A549 (cell line): ENCODE measurements at regions not wholly inside any gene's neighbourhood (a gene's known extent, or its start where the extent isn't known, plus 50 kb on each side); places are given as distances from the start of the nearest gene placed in this dataset.

Source experiments
- ATAC-seq, 2 experiments: fragments of 200-7000 bp in 1 of 2; fragments of >200 bp in 1 of 2; cut with Nextera tagmentation in 1 of 2; cut with Tn5 transposase in 1 of 2; 3 replicates each; pipeline versions ENCODE4 v1.8.0 to v1.9.1; 2018 to 2020; ENCODE audit warnings: mild to moderate bottlenecking in 1 of 2, moderate library complexity in 1 of 2
- CTCF ChIA-PET: fragments of 300-600 bp; sonication (Branson Sonifier 250); formaldehyde crosslinking; extraction: SDS; loops from one replicate; lab custom pipeline; 2021; ENCODE audit warnings: antibody characterized with exemption, inconsistent platforms; lab: Yijun Ruan, JAX
- POLR2A ChIA-PET: fragments of 350-600 bp; formaldehyde crosslinking; extraction: SDS; loops from one replicate; lab custom pipeline; 2021; ENCODE audit warnings: antibody characterized with exemption, inconsistent platforms; lab: Yijun Ruan, JAX
- DNase-seq, 2 experiments: peaks; one replicate each; pipeline versions ENCODE4 v3.0.0 to v3.0.0-alpha.2; 2011 to 2016; ENCODE audit warnings: low read depth in 1 of 2, low spot score in 1 of 2
- FAIRE-seq: peaks from 2 replicates; lab custom pipeline; 2011; peaks lifted over from hg19 to GRCh38; lab: Jason Lieb, UNC
- H3K27ac ChIP-seq, 2 experiments: fragments of >200 bp; sonication (Bioruptor Twin); formaldehyde crosslinking; 3 replicates each; pipeline ENCODE4 v1.5.1; 2016 to 2017
- H3K4me1 ChIP-seq: fragments of >200 bp; sonication (Bioruptor Twin); formaldehyde crosslinking; 3 replicates; pipeline ENCODE4 v1.6.1; 2016
- H3K4me2 ChIP-seq: fragments of >200 bp; sonication (Bioruptor Twin); formaldehyde crosslinking; 3 replicates; pipeline ENCODE4 v1.6.1; 2016
- H3K4me3 ChIP-seq: fragments of >200 bp; sonication (Bioruptor Twin); formaldehyde crosslinking; 3 replicates; pipeline ENCODE4 v1.5.1; 2016
- H3K9me3 ChIP-seq: fragments of >200 bp; sonication (Bioruptor Twin); formaldehyde crosslinking; 3 replicates; pipeline ENCODE4 v1.6.1; 2016
- BCL3 ChIP-seq: fragments of >200 bp; sonication (Bioruptor Twin); formaldehyde crosslinking; IDR thresholded peaks from 3 replicates; pipeline ENCODE4 v1.6.1; 2016
- CEBPB ChIP-seq, 2 experiments: fragments of >200 bp in 1 of 2; sonication (Bioruptor Twin) in 1 of 2; formaldehyde crosslinking in 1 of 2; IDR thresholded peaks; 2 replicates each; pipeline ENCODE4 v1.6.1; 2012 to 2016
- EP300 ChIP-seq, 2 experiments: fragments of >200 bp; sonication (Bioruptor Twin); formaldehyde crosslinking; IDR thresholded peaks; 2 replicates in 1 of 2; 3 replicates in 1 of 2; pipeline ENCODE4 v1.6.1; 2016 to 2017
- ESRRA ChIP-seq: fragments of 150-350 bp; IDR thresholded peaks from 2 replicates; pipeline ENCODE4 v1.6.1; 2014; ENCODE audit warnings: mild to moderate bottlenecking, low read length, borderline replicate concordance
- FOSL2 ChIP-seq, 2 experiments: fragments of 450-650 bp in 1 of 2; fragments of >200 bp in 1 of 2; sonication (Bioruptor Twin) in 1 of 2; formaldehyde crosslinking; IDR thresholded peaks; 2 replicates each; pipeline versions ENCODE4 v1.5.0 to v1.6.1; 2016 to 2020; ENCODE audit warnings: mild to moderate bottlenecking in 1 of 2, moderate library complexity in 1 of 2
- FOXS1 ChIP-seq: fragments of 250-450 bp; sonication (Bioruptor Pico); IDR thresholded peaks from 2 replicates; pipeline ENCODE4 v1.5.0; 2020; ENCODE audit warnings: mild to moderate bottlenecking, moderate library complexity
- HOXA7 ChIP-seq: fragments of 250-450 bp; sonication (Bioruptor Pico); IDR thresholded peaks from 2 replicates; pipeline ENCODE4 v1.5.0; 2020; ENCODE audit warnings: mild to moderate bottlenecking, moderate library complexity
- JUNB ChIP-seq: fragments of >200 bp; sonication (Bioruptor Twin); formaldehyde crosslinking; IDR thresholded peaks from 2 replicates; pipeline ENCODE4 v1.6.1; 2016
- KDM5A ChIP-seq: fragments of 200-600 bp; sonication (generic); IDR thresholded peaks from 2 replicates; pipeline ENCODE4 v1.6.1; 2016; ENCODE audit warnings: antibody characterized with exemption, mild to moderate bottlenecking
- MAX ChIP-seq: IDR thresholded peaks from 2 replicates; pipeline ENCODE4 v1.6.1; 2012
- NFE2L2 ChIP-seq: fragments of 150-350 bp; conservative IDR thresholded peaks from 2 replicates; pipeline ENCODE4 v1.6.1; 2014; ENCODE audit warnings: low read length
- NPAS2 ChIP-seq: fragments of 250-450 bp; sonication (Bioruptor Pico); IDR thresholded peaks from 2 replicates; pipeline ENCODE4 v1.8.0; 2022; ENCODE audit warnings: mild to moderate bottlenecking, moderate library complexity, borderline replicate concordance
- NR3C1 ChIP-seq: fragments of >200 bp; sonication (Bioruptor Twin); formaldehyde crosslinking; IDR thresholded peaks from 3 replicates; pipeline ENCODE4 v1.6.1; 2017
- PBX3 ChIP-seq: IDR thresholded peaks from 2 replicates; pipeline ENCODE4 v1.6.1; 2012
- POLR2A ChIP-seq: IDR thresholded peaks from 2 replicates; pipeline ENCODE4 v1.6.1; 2012; ENCODE audit warnings: mild to moderate bottlenecking, low read length
- REST ChIP-seq: fragments of 200-600 bp; sonication (generic); IDR thresholded peaks from 2 replicates; pipeline ENCODE4 v1.6.1; 2016; ENCODE audit warnings: antibody characterized with exemption, mild to moderate bottlenecking, moderate library complexity
- RNF2 ChIP-seq: fragments of 200-600 bp; sonication (generic); IDR thresholded peaks from 2 replicates; pipeline ENCODE4 v1.6.1; 2016; ENCODE audit warnings: low read depth, mild to moderate bottlenecking, antibody characterized with exemption, moderate library complexity, borderline replicate concordance
- SREBF2 ChIP-seq: fragments of 450-650 bp; IDR thresholded peaks from 2 replicates; pipeline ENCODE4 v1.6.1; 2014; ENCODE audit warnings: mild to moderate bottlenecking, moderate library complexity
- TP53 ChIP-seq: fragments of 250-450 bp; sonication (Bioruptor Pico); IDR thresholded peaks from 2 replicates; pipeline ENCODE4 v1.5.0; 2021; ENCODE audit warnings: mild to moderate bottlenecking, moderate library complexity
- USF2 ChIP-seq: fragments of 450-650 bp; IDR thresholded peaks from 2 replicates; pipeline ENCODE4 v1.6.1; 2014; ENCODE audit warnings: antibody characterized with exemption
- ZC3H11A ChIP-seq: fragments of 450-650 bp; IDR thresholded peaks from 2 replicates; pipeline ENCODE4 v1.6.1; 2014; ENCODE audit warnings: antibody characterized with exemption, mild to moderate bottlenecking
- ZFP36 ChIP-seq: fragments of 450-650 bp; IDR thresholded peaks from 2 replicates; pipeline ENCODE4 v1.6.1; 2014; ENCODE audit warnings: borderline replicate concordance; ENCODE audit not compliant: partially characterized antibody
- ZNF302 ChIP-seq: fragments of 250-450 bp; sonication (Bioruptor Pico); IDR thresholded peaks from 2 replicates; pipeline ENCODE4 v1.9.0; 2021; ENCODE audit warnings: inconsistent platforms, mild to moderate bottlenecking, moderate library complexity
- ZSCAN20 ChIP-seq: fragments of 250-450 bp; sonication (Bioruptor Pico); IDR thresholded peaks from 2 replicates; pipeline ENCODE4 v1.8.0; 2022; ENCODE audit warnings: mild to moderate bottlenecking, moderate library complexity
- WGBS: methylation state at CpG from one replicate; pipeline ENCODE4 v1.1.6; 2017; ENCODE audit errors: missing lambda C conversion rate; 5-methylcytosine and 5-hydroxymethylcytosine counted together

- FAIRE-seq (no peak), DNase-seq (no peak), ATAC-seq (no peak)
- H3K4me1 ChIP-seq, result no peaks in the 10 kb centered on the region
- no peak overlapping the region for H3K4me3 ChIP-seq
- H3K9me3 ChIP-seq, result 0 out of 3 replicates have a peak, but pooled peaks cover 3% of the 10 kb centered on the region
- POLR2A ChIA-PET, result no interaction called here
- no peak for TF ChIP-seq FOXS1 (CRISPR knock-in tag)
- no peak for TF ChIP-seq FOSL2 (IDR thresholded peaks at IDR 0.05)
- TF ChIP-seq FOSL2 (CRISPR knock-in tag; IDR thresholded peaks at IDR 0.05), result no peak
- no peak for TF ChIP-seq NFE2L2
- no peak for TF ChIP-seq ZC3H11A
- TF ChIP-seq ZSCAN20 (CRISPR knock-in tag), result no peak
- TF ChIP-seq SREBF2, result no peak
- no peak for TF ChIP-seq POLR2A
- no peak for TF ChIP-seq NPAS2 (CRISPR knock-in tag)
- TF ChIP-seq JUNB, result no peak
- no peak for TF ChIP-seq TP53 (CRISPR knock-in tag)
- TF ChIP-seq NR3C1, result no peak
- no peak for TF ChIP-seq PBX3
- TF ChIP-seq HOXA7 (CRISPR knock-in tag), result no peak
- no peak for TF ChIP-seq KDM5A
- no peak for TF ChIP-seq EP300 (IDR thresholded peaks at IDR 0.05)
- TF ChIP-seq ESRRA, result no peak
- WGBS, result 37% methylated on average over 8 of the region's 8 CpGs
- no peak overlapping the region for H3K4me2 ChIP-seq
- H3K27ac ChIP-seq, result no peak overlapping the region
- CTCF ChIA-PET, result interaction anchor here (0.6 kb wide), 1 partner anchor 1634 kb away, joined by 3 read pairs; no protein-coding TSS in a partner anchor
Measured at GRCh38 chr7:4331711-4332110, 350.4 kb upstream of the FOXK1 start.

GRCh38 chr7:4338556-4338955, 343.5 kb upstream of the FOXK1 start:
- 25% methylated on average over 7 of the region's 7 CpGs for WGBS
- no peak for DNase-seq
- no peak for ATAC-seq
- FAIRE-seq, result no peak
- Histone ChIP-seq H3K4me3 (no peak overlapping the region), H3K27ac (no peak overlapping the region), H3K4me2 (no peak overlapping the region), H3K4me1 (no peaks in the 10 kb centered on the region), H3K9me3 (peaks cover 4% of the 10 kb centered on the region; the same call in 1 of the 3 replicates)
- POLR2A ChIA-PET, result no interaction called here
- CTCF ChIA-PET, result no interaction called here
- TF ChIP-seq REST (no peak), CEBPB (IDR thresholded peaks at IDR 0.05) (no peak), ZFP36 (no peak), RNF2 (no peak), ZNF302 (CRISPR knock-in tag) (no peak), NPAS2 (CRISPR knock-in tag) (no peak), MAX (no peak), FOSL2 (IDR thresholded peaks at IDR 0.05) (no peak), FOSL2 (CRISPR knock-in tag; IDR thresholded peaks at IDR 0.05) (no peak), ESRRA (no peak), BCL3 (no peak), POLR2A (no peak), NFE2L2 (no peak), USF2 (no peak), KDM5A (no peak), NR3C1 (no peak)
